IMR-90 (cell line): ENCODE measurements at regions not wholly inside any gene's neighbourhood (a gene's known extent, or its start where the extent isn't known, plus 50 kb on each side); places are given as distances from the start of the nearest gene placed in this dataset.

Experiments
- ATAC-seq: fragments of 200-7000 bp; cut with Tn5 transposase; 2 replicates; pipeline ENCODE4 v1.9.1; 2020; ENCODE audit warnings: low read depth, mild to moderate bottlenecking, moderate library complexity
- BruUV-seq: library from RNA; stranded (reverse); fragments of 400-500 nt; replicated peaks from 2 replicates; lab custom pipeline; 2021; lab: Mats Ljungman, UMichigan
- CTCF ChIA-PET: fragments of 300-600 bp; formaldehyde crosslinking; extraction: SDS; loops from one replicate; lab custom pipeline; 2021; ENCODE audit warnings: antibody characterized with exemption; lab: Yijun Ruan, JAX
- POLR2A ChIA-PET: fragments of 300-600 bp; sonication (Branson Sonifier 250); formaldehyde crosslinking; loops from one replicate; lab custom pipeline; 2022; ENCODE audit warnings: antibody characterized with exemption; ENCODE audit not compliant: unreplicated experiment; lab: Charles Lee
- DNase-seq: peaks from one replicate; pipeline ENCODE4 v3.0.0; 2013
- H2AFZ ChIP-seq: replicated peaks from 2 replicates; pipeline ENCODE3; 2013; ENCODE audit warnings: low read length, mild to moderate bottlenecking; ENCODE audit not compliant: poor library complexity
- H2AK5ac ChIP-seq: 2 replicates; pipeline ENCODE4 v1.6.1; 2013; ENCODE audit warnings: low read depth, low read length, inconsistent platforms
- H2AK9ac ChIP-seq: replicated peaks from 2 replicates; pipeline ENCODE3; 2013; ENCODE audit warnings: mild to moderate bottlenecking, low read depth, low read length, moderate library complexity; ENCODE audit not compliant: poor library complexity
- H2BK120ac ChIP-seq: 2 replicates; pipeline ENCODE4 v1.6.1; 2013; ENCODE audit warnings: low read depth, low read length, inconsistent platforms
- H2BK15ac ChIP-seq: 3 replicates; pipeline ENCODE4 v1.6.1; 2013; ENCODE audit warnings: low read depth, low read length, inconsistent platforms
- H2BK20ac ChIP-seq: 2 replicates; pipeline ENCODE4 v1.6.1; 2013; ENCODE audit warnings: low read depth, mild to moderate bottlenecking, inconsistent platforms, low read length, moderate library complexity
- H2BK5ac ChIP-seq: 2 replicates; pipeline ENCODE4 v1.6.1; 2013; ENCODE audit warnings: mild to moderate bottlenecking, low read depth, low read length, inconsistent platforms; ENCODE audit not compliant: poor library complexity, severe bottlenecking
- H3K14ac ChIP-seq: replicated peaks from 2 replicates; pipeline ENCODE4 v1.6.1; 2013; ENCODE audit warnings: low read depth, low read length, inconsistent platforms
- H3K18ac ChIP-seq: 2 replicates; pipeline ENCODE4 v1.6.1; 2013; ENCODE audit warnings: low read depth, low read length, control low read depth
- H3K23ac ChIP-seq: 2 replicates; pipeline ENCODE4 v1.6.1; 2013; ENCODE audit warnings: low read depth, low read length, inconsistent platforms
- H3K27ac ChIP-seq: 2 replicates; pipeline ENCODE4 v1.5.1; 2013; ENCODE audit warnings: mild to moderate bottlenecking, control low read depth, low read length; ENCODE audit not compliant: insufficient read depth
- H3K27me3 ChIP-seq: 2 replicates; pipeline ENCODE4 v1.6.1; 2013; ENCODE audit warnings: low read length; ENCODE audit not compliant: control insufficient read depth, insufficient read depth
- H3K36me3 ChIP-seq: 2 replicates; pipeline ENCODE4 v1.6.1; 2013; ENCODE audit warnings: low read length, mixed read lengths; ENCODE audit not compliant: control insufficient read depth, insufficient read depth
- H3K4ac ChIP-seq: 2 replicates; pipeline ENCODE4 v1.6.1; 2013; ENCODE audit warnings: low read depth, low read length, inconsistent platforms
- H3K4me1 ChIP-seq: 2 replicates; pipeline ENCODE4 v1.6.1; 2013; ENCODE audit warnings: low read length, mixed read lengths; ENCODE audit not compliant: control insufficient read depth, insufficient read depth
- H3K4me2 ChIP-seq: 2 replicates; pipeline ENCODE4 v1.6.1; 2013; ENCODE audit warnings: low read depth, mild to moderate bottlenecking, control low read depth, low read length, moderate library complexity
- H3K4me3 ChIP-seq: 2 replicates; pipeline ENCODE4 v1.5.1; 2013; ENCODE audit warnings: low read depth, mild to moderate bottlenecking, control low read depth, low read length, moderate library complexity; ENCODE audit not compliant: insufficient read depth
- H3K56ac ChIP-seq: 2 replicates; pipeline ENCODE4 v1.6.1; 2013; ENCODE audit warnings: low read length, inconsistent platforms; ENCODE audit not compliant: insufficient read depth; ENCODE audit errors: extremely low read depth
- H3K79me1 ChIP-seq, 2 experiments: 2 replicates each; pipeline ENCODE4 v1.6.1; 2013; ENCODE audit warnings: low read length in 2 of 2, inconsistent platforms in 1 of 2, low read depth in 1 of 2
- H3K9ac ChIP-seq: 2 replicates; pipeline ENCODE4 v1.6.1; 2013; ENCODE audit warnings: low read depth, low read length, control low read depth
- H3K9me1 ChIP-seq: 2 replicates; pipeline ENCODE4 v1.6.1; 2013; ENCODE audit warnings: low read length, inconsistent platforms; ENCODE audit not compliant: insufficient read depth
- H3K9me3 ChIP-seq: 2 replicates; pipeline ENCODE4 v1.6.1; 2013; ENCODE audit warnings: low read length; ENCODE audit not compliant: control insufficient read depth, insufficient read depth
- H4K20me1 ChIP-seq: 2 replicates; pipeline ENCODE4 v1.6.1; 2013; ENCODE audit warnings: low read length, inconsistent platforms; ENCODE audit not compliant: insufficient read depth
- H4K5ac ChIP-seq: 2 replicates; pipeline ENCODE4 v1.6.1; 2013; ENCODE audit warnings: mild to moderate bottlenecking, low read depth, low read length, control low read depth
- H4K8ac ChIP-seq, 2 experiments: 2 replicates each; pipeline ENCODE4 v1.6.1; 2013; ENCODE audit warnings: low read depth in 2 of 2, low read length in 2 of 2, control low read depth in 1 of 2, inconsistent platforms in 1 of 2
- H4K91ac ChIP-seq: 2 replicates; pipeline ENCODE4 v1.6.1; 2013; ENCODE audit warnings: low read depth, low read length, inconsistent platforms; ENCODE audit not compliant: insufficient read depth
- BHLHE40 ChIP-seq: fragments of 150-350 bp; IDR thresholded peaks from 2 replicates; pipeline ENCODE4 v1.6.1; 2016; ENCODE audit warnings: mild to moderate bottlenecking, low read depth, low read length
- CEBPB ChIP-seq: IDR thresholded peaks from 2 replicates; pipeline ENCODE4 v1.6.1; 2012; ENCODE audit warnings: low read depth, low read length, improper control_type of control experiment
- CHD1 ChIP-seq: IDR thresholded peaks from 2 replicates; pipeline ENCODE4 v1.6.1; 2012; ENCODE audit warnings: low read depth, low read length, improper control_type of control experiment
- FOS ChIP-seq: fragments of 150-350 bp; IDR thresholded peaks from 2 replicates; pipeline ENCODE4 v1.6.1; 2016; ENCODE audit warnings: low read depth, low read length
- MAFK ChIP-seq: IDR thresholded peaks from 2 replicates; pipeline ENCODE4 v1.6.1; 2012; ENCODE audit warnings: low read depth, low read length, improper control_type of control experiment
- MAZ ChIP-seq: IDR thresholded peaks from 2 replicates; pipeline ENCODE4 v1.6.1; 2012; ENCODE audit warnings: low read depth, mild to moderate bottlenecking, low read length, improper control_type of control experiment, moderate library complexity, borderline replicate concordance
- MXI1 ChIP-seq: IDR thresholded peaks from 2 replicates; pipeline ENCODE4 v1.6.1; 2012; ENCODE audit warnings: low read depth, mild to moderate bottlenecking, low read length, moderate library complexity, borderline replicate concordance
- NFE2L2 ChIP-seq: fragments of 150-350 bp; IDR thresholded peaks from 2 replicates; pipeline ENCODE4 v1.6.1; 2016; ENCODE audit warnings: low read depth, mild to moderate bottlenecking, low read length
- POLR2A ChIP-seq: IDR thresholded peaks from 2 replicates; pipeline ENCODE4 v1.6.1; 2012; ENCODE audit warnings: mild to moderate bottlenecking, low read depth, low read length
- RAD21 ChIP-seq: IDR thresholded peaks from 2 replicates; pipeline ENCODE4 v1.6.1; 2012; ENCODE audit warnings: low read length, improper control_type of control experiment
- RCOR1 ChIP-seq: IDR thresholded peaks from 2 replicates; pipeline ENCODE4 v1.6.1; 2012; ENCODE audit warnings: mild to moderate bottlenecking, low read length, improper control_type of control experiment; ENCODE audit not compliant: insufficient replicate concordance
- RFX5 ChIP-seq: IDR thresholded peaks from 2 replicates; pipeline ENCODE4 v1.8.0; 2012; ENCODE audit warnings: low read depth, mild to moderate bottlenecking, low read length, moderate library complexity
- SMC3 ChIP-seq: fragments of 150-350 bp; IDR thresholded peaks from 2 replicates; pipeline ENCODE4 v1.6.1; 2016; ENCODE audit warnings: low read depth, mild to moderate bottlenecking, antibody characterized with exemption, low read length, moderate library complexity
- WGBS, 2 experiments: methylation state at CpG; one replicate each; pipeline versions ENCODE4 v1.1.5 to v1.1.7; 2013; ENCODE audit warnings: missing lambda C conversion rate in 2 of 2; ENCODE audit not compliant: insufficient read length in 1 of 2; ENCODE audit errors: extremely low coverage in 2 of 2; 5-methylcytosine and 5-hydroxymethylcytosine counted together
- dilution Hi-C: fragments of 300-500 bp; cut with HindIII; formaldehyde crosslinking; loops from one replicate; pipeline ENCODE4 v1.14.3; 2018; ENCODE audit warnings: low sequenced_read_pairs; ENCODE audit not compliant: unreplicated experiment
- in situ Hi-C: fragments of 300-500 bp; cut with MboI; formaldehyde crosslinking; loops from 3 replicates; pipeline ENCODE4 v1.14.3; 2019; ENCODE audit warnings: low sequenced_read_pairs, inconsistent platforms, mixed read lengths
- intact Hi-C: fragments of 100-400 bp; cut with micrococcal nuclease; formaldehyde crosslinking; loops from 2 replicates; pipeline ENCODE4 v1.10.0; 2022
- TF ChIP-seq, protein P1 (sequence below): fragments of 150-350 bp; IDR thresholded peaks from 2 replicates; pipeline ENCODE4 v1.6.1; 2016; ENCODE audit warnings: low read depth, mild to moderate bottlenecking, low read length, moderate library complexity, borderline replicate concordance
- TF ChIP-seq, protein P2 (sequence below): conservative IDR thresholded peaks from 2 replicates; pipeline ENCODE4 v1.5.1; 2012; ENCODE audit warnings: mild to moderate bottlenecking, low read depth, low read length, improper control_type of control experiment
- TF ChIP-seq, protein P3 (sequence below): fragments of 150-350 bp; IDR thresholded peaks from 2 replicates; pipeline ENCODE4 v1.6.1; 2017; ENCODE audit warnings: mild to moderate bottlenecking, antibody characterized with exemption, low read length, low read depth

DNA sequence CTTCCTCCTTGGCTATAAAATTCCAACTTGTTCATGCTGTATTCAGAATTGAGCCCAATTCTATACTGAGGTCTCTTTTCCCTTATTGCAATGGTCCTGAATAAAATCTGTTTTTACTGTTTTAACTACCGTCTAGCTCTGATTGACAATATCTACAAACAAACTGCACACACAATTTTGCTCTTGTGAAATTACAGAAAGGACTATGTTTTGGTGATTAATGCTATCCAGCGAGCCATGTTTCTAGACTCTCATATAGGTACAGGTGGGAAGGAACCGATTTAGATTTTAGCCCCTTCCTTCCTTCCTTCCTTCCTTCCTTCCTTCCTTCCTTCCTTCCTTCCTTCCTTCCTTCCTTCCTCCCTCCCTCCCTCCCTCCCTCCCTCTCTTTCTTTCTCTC, 254.4 kb downstream of the SLC4A3 start:
- H2AK5ac ChIP-seq = no peak overlapping the region
- dilution Hi-C loops = no loop called here
- no TSS peak for BruUV-seq

More for the DNA sequence above, 254.4 kb downstream of the SLC4A3 start:
- no peak overlapping the region for H4K91ac ChIP-seq
- no peaks in the 10 kb centered on the region for H3K36me3 ChIP-seq
- ChIA-PET CTCF (no interaction called here), POLR2A (no interaction called here)
- H4K20me1 ChIP-seq = no peaks in the 10 kb centered on the region
- H3K18ac ChIP-seq = no peak overlapping the region
- H3K4ac ChIP-seq = no peak overlapping the region
- no peaks in the 10 kb centered on the region for H3K9me1 ChIP-seq
- TF ChIP-seq BHLHE40 (no peak), FOS (no peak), NFE2L2 (no peak), POLR2A (no peak), RCOR1 (no peak), CEBPB (no peak), CHD1 (no peak), MXI1 (no peak), RAD21 (no peak), RFX5 (no peak), MAFK (no peak), MAZ (no peak), SMC3 (no peak)
- TF ChIP-seq, protein P1, sequence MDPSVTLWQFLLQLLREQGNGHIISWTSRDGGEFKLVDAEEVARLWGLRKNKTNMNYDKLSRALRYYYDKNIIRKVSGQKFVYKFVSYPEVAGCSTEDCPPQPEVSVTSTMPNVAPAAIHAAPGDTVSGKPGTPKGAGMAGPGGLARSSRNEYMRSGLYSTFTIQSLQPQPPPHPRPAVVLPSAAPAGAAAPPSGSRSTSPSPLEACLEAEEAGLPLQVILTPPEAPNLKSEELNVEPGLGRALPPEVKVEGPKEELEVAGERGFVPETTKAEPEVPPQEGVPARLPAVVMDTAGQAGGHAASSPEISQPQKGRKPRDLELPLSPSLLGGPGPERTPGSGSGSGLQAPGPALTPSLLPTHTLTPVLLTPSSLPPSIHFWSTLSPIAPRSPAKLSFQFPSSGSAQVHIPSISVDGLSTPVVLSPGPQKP = no peak
- TF ChIP-seq, protein P2, sequence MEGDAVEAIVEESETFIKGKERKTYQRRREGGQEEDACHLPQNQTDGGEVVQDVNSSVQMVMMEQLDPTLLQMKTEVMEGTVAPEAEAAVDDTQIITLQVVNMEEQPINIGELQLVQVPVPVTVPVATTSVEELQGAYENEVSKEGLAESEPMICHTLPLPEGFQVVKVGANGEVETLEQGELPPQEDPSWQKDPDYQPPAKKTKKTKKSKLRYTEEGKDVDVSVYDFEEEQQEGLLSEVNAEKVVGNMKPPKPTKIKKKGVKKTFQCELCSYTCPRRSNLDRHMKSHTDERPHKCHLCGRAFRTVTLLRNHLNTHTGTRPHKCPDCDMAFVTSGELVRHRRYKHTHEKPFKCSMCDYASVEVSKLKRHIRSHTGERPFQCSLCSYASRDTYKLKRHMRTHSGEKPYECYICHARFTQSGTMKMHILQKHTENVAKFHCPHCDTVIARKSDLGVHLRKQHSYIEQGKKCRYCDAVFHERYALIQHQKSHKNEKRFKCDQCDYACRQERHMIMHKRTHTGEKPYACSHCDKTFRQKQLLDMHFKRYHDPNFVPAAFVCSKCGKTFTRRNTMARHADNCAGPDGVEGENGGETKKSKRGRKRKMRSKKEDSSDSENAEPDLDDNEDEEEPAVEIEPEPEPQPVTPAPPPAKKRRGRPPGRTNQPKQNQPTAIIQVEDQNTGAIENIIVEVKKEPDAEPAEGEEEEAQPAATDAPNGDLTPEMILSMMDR = no peak
- TF ChIP-seq, protein P3, sequence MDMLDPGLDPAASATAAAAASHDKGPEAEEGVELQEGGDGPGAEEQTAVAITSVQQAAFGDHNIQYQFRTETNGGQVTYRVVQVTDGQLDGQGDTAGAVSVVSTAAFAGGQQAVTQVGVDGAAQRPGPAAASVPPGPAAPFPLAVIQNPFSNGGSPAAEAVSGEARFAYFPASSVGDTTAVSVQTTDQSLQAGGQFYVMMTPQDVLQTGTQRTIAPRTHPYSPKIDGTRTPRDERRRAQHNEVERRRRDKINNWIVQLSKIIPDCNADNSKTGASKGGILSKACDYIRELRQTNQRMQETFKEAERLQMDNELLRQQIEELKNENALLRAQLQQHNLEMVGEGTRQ = no peak
- no peak overlapping the region for H3K27ac ChIP-seq
- no peak for ATAC-seq
- in situ Hi-C loops (no loop called here), intact Hi-C loops (no loop called here)
- H2AFZ ChIP-seq = no peak overlapping the region
- no peak overlapping the region for H3K4me2 ChIP-seq
- H3K9ac ChIP-seq = no peak overlapping the region
- H2AK9ac ChIP-seq = no peak overlapping the region
- no peak overlapping the region for H3K23ac ChIP-seq
- H4K8ac ChIP-seq = no peak overlapping the region
- no peak overlapping the region for H4K5ac ChIP-seq
- no peak for DNase-seq
- no peak overlapping the region for H2BK20ac ChIP-seq
- no peaks in the 10 kb centered on the region for H3K79me1 ChIP-seq
- no peak overlapping the region for H2BK120ac ChIP-seq
- no peaks in the 10 kb centered on the region for H3K9me3 ChIP-seq
- H2BK15ac ChIP-seq = no peak overlapping the region
- no peak overlapping the region for H3K4me3 ChIP-seq
- no peak overlapping the region for H3K56ac ChIP-seq
- H2BK5ac ChIP-seq = no peak overlapping the region
- H3K4me1 ChIP-seq = no peaks in the 10 kb centered on the region
- H3K14ac ChIP-seq = no peak overlapping the region
- no peaks in the 10 kb centered on the region for H3K27me3 ChIP-seq
- WGBS, 2 experiments = no CpG with 5 or more reads among the region's 3 CpGs
